Naive thymus-derived CD8-positive, alpha-beta T cell (primary cell): ENCODE measurements at regions not wholly inside any gene's neighbourhood (a gene's known extent, or its start where the extent isn't known, plus 50 kb on each side); places are given as distances from the start of the nearest gene placed in this dataset.

Experiments
- ATAC-seq, 2 donors: fragments of 150-1000 bp; cut with Tn5 transposase in 1 of 2; sonication (Bioruptor Pico), chemical (Tn5 transposase) in 1 of 2; 1 replicate in 1 of 2; 2 replicates in 1 of 2; pipeline ENCODE4 v1.10.0; 2021; ENCODE audit warnings: mild to moderate bottlenecking in 2 of 2, moderate library complexity in 2 of 2
- POLR2A ChIA-PET: fragments of 350-600 bp; sonication (Branson Sonifier 250); formaldehyde crosslinking; loops from one replicate; lab custom pipeline; 2021; ENCODE audit warnings: antibody characterized with exemption; lab: Charles Lee
- DNase-seq, 10 donors: peaks; one replicate each; pipeline versions ENCODE4 v3.0.0 to v3.0.0-alpha.2; 2020 to 2022
- H3K27ac Mint-ChIP-seq, 10 donors: one replicate each; pipeline ENCODE4 v1.8.0; 2020 to 2022; ENCODE audit warnings: mild to moderate bottlenecking in 10 of 10, mixed read lengths in 10 of 10, moderate library complexity in 4 of 10, inconsistent platforms in 1 of 10
- H3K27me3 Mint-ChIP-seq, 5 donors: one replicate each; pipeline ENCODE4 v1.8.0; 2021 to 2022; ENCODE audit warnings: mixed read lengths in 5 of 5
- H3K36me3 Mint-ChIP-seq, 3 donors: one replicate each; pipeline ENCODE4 v1.8.0; 2020 to 2022; ENCODE audit warnings: mixed read lengths in 3 of 3, mild to moderate bottlenecking in 2 of 3, inconsistent platforms in 1 of 3
- H3K4me1 Mint-ChIP-seq, 4 donors: one replicate each; pipeline ENCODE4 v1.8.0; 2021 to 2022; ENCODE audit warnings: mixed read lengths in 4 of 4
- H3K4me3 Mint-ChIP-seq, 10 donors: one replicate each; pipeline ENCODE4 v1.8.0; 2020 to 2022; ENCODE audit warnings: mild to moderate bottlenecking in 10 of 10, mixed read lengths in 10 of 10, moderate library complexity in 6 of 10, inconsistent platforms in 1 of 10
- H3K9me3 Mint-ChIP-seq, 9 donors: one replicate each; pipeline ENCODE4 v1.8.0; 2020 to 2022; ENCODE audit warnings: mixed read lengths in 9 of 9, mild to moderate bottlenecking in 3 of 9, inconsistent platforms in 1 of 9, moderate library complexity in 1 of 9

DNA sequence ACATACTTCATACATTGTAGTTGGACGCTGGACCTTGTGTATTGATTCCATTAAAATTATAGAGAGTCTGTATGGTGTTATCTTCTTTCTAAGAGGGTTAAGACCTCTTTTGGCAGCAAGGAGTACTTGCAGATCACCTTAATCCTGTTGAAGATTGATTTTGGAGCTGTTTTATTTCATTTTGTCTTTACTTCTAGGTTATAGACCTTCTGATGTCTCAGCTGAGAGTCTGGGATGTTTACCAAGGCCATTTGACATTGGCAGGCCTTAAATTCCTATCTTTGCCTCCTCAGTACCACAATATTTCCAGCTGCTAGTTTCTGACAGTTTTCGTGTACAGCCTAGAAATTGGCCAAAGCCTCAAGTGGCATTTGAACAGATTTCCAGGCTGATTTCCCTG, 338.0 kb downstream of the LMO4 start:
- DNase-seq, result no peak
- no peaks in the 10 kb centered on the region for H3K4me1 Mint-ChIP-seq
- H3K36me3 Mint-ChIP-seq, result no peaks in the 10 kb centered on the region
- H3K27ac Mint-ChIP-seq, result no peak overlapping the region
- POLR2A ChIA-PET, result no interaction called here
- peaks cover 0 to 17% (median 0%) of the 10 kb centered on the region in 9 donors for H3K9me3 Mint-ChIP-seq
- no peak for ATAC-seq
- no peak overlapping the region for H3K4me3 Mint-ChIP-seq
- H3K27me3 Mint-ChIP-seq, result peaks cover 0 to 10% (median 6%) of the 10 kb centered on the region in 5 donors

DNA sequence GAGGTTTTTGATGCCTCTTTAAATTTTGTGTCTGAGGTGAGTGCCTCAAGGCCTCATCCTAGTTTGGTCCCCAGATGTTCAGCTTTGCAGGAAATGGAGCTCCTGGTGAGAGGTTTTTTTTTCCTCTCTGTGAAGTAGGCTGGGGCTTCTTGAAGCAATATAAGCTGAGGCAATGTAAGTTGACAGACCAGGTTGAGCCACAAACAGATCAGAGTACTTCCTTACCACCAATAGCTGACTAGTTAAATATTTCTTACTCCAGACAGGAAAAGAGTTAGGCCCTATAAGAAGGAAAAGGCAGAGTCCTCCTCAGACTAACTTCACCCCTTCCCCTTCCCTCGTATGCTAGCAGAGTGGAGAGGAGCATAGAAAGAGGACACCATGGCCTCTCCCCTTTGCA, 341.0 kb downstream of the LMO4 start:
- Mint-ChIP-seq H3K9me3 (peaks cover 0 to 10% (median 0%) of the 10 kb centered on the region in 9 donors), H3K36me3 (no peaks in the 10 kb centered on the region), H3K27ac (no peak overlapping the region), H3K27me3 (peaks cover 0 to 10% (median 6%) of the 10 kb centered on the region in 5 donors), H3K4me3 (no peak overlapping the region), H3K4me1 (no peaks in the 10 kb centered on the region)
- DNase-seq (no peak), ATAC-seq (no peak)
- POLR2A ChIA-PET, result no interaction called here

DNA sequence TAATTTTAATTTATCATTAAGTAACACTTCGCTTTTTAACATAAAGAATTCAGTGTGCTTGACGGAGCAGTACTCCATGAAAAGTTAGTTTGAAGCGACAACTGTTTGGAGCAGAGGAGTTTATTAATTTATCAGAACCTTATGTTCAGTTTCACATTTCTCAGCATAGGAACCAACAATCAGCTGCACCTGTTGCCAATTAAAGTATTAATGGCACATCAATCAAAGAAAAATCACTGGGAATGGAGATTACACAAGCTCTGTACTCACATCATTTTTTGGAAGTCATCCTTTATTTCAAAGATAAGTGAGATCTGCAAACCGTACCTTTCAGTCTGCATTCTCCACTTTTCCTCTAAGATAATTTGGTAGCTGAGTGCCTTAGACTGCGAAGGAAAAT, 344.6 kb downstream of the LMO4 start:
- DNase-seq, result no peak
- ATAC-seq, result no peak
- Mint-ChIP-seq H3K4me3 (no peak overlapping the region), H3K27me3 (peaks cover 0 to 15% (median 3%) of the 10 kb centered on the region in 5 donors), H3K36me3 (no peaks in the 10 kb centered on the region), H3K4me1 (no peaks in the 10 kb centered on the region), H3K9me3 (no peaks in the 10 kb centered on the region), H3K27ac (no peak overlapping the region)
- POLR2A ChIA-PET, result no interaction called here

DNA sequence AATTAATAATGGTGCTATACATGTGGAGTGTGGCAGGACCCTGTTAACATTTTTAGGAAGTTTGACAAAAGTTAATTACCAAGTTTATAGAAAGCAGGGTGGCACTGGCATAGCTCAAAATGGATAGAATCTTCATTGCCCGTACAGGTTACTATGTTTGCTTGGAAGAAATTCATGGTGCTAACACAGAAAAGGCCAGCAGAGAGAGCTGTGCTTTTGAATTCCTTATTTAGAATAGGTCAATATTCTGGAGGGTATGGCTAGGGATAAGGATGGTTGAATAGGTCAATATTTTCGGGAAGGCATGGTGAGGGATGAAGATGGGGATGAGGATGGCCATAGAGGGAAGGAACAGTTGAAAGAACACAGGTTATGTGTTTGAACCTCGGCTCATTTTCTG, 345.1 kb downstream of the LMO4 start:
- Mint-ChIP-seq H3K27me3 (peaks cover 0 to 15% (median 2%) of the 10 kb centered on the region in 5 donors), H3K27ac (no peak overlapping the region), H3K4me1 (no peaks in the 10 kb centered on the region), H3K36me3 (no peaks in the 10 kb centered on the region), H3K9me3 (no peaks in the 10 kb centered on the region), H3K4me3 (no peak overlapping the region)
- POLR2A ChIA-PET, result no interaction called here
- DNase-seq (no peak), ATAC-seq (no peak)

DNA sequence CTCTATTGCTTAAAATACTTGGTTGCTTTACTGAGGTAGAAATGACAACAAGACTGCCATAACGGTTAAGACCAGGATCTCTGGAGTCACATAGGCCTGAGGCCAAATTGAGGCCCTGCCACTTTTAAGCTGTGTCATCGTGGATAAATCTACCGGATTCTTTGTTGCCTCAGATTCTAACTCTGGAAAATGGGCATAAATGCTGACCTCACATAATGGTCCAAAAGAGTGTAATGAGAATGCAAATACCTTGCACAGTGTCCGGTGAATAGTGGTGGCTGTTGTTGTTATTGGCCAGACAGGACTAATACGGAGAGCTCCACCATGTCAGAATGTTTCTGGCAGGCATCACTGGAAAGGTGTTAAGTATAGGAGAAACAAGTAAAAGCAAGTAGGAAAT, 346.1 kb downstream of the LMO4 start:
- ATAC-seq (no peak), DNase-seq (no peak)
- Mint-ChIP-seq H3K4me3 (no peak overlapping the region), H3K27me3 (peaks cover 0 to 15% (median 2%) of the 10 kb centered on the region in 5 donors), H3K36me3 (no peaks in the 10 kb centered on the region), H3K4me1 (no peaks in the 10 kb centered on the region), H3K9me3 (no peaks in the 10 kb centered on the region), H3K27ac (no peak overlapping the region)
- POLR2A ChIA-PET, result no interaction called here

DNA sequence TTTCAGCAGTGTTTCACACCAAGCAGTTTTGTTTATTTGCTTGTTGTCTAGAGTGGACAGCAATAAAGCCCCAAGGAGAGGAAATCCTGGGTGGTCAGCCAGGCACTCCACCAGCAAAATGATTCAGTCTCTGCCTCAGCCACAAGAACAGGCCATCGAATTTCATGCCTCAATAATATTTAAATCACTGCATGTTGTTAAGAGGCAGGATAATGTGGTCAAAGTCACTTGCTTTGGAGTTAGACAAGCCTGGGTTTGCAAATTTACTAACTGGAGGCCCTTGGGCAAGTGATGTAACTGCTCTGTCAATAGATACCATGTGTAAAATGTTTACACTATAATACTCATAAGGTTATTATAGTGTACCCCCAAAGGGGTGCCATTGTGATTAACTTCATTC, 349.6 kb downstream of the LMO4 start:
- no peak for ATAC-seq

DNA sequence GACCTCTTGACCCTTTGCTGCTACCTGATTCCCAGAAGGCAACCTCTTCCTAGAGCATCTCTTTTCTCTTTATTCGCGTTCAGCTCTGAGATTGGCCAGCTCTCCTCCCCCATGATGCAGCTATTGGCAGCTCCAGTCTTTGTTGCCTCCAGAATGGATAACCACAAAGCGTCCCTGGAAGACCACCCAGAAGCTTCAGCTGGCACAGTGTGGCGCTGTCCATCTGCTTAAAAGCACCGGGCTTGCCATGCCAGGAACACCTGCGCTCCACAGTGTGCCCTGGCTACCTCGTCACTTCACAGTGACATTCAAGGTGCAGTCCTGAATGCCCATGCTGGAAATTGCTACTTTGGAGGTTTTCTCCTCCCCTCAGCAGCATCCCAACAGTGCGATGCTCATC, 353.9 kb downstream of the LMO4 start:
- peaks cover 0 to 4% (median 0%) of the 10 kb centered on the region in 5 donors for H3K27me3 Mint-ChIP-seq
- no peak overlapping the region for H3K27ac Mint-ChIP-seq
- H3K4me1 Mint-ChIP-seq, result no peaks in the 10 kb centered on the region
- POLR2A ChIA-PET, result no interaction called here
- no peak overlapping the region for H3K4me3 Mint-ChIP-seq
- no peaks in the 10 kb centered on the region for H3K36me3 Mint-ChIP-seq
- H3K9me3 Mint-ChIP-seq, result no peaks in the 10 kb centered on the region
- DNase-seq (no peak), ATAC-seq (no peak)

More for the DNA sequence above, 349.6 kb downstream of the LMO4 start:
- H3K4me1 Mint-ChIP-seq, result no peaks in the 10 kb centered on the region
- no peak overlapping the region for H3K27ac Mint-ChIP-seq
- no peak for DNase-seq
- no peaks in the 10 kb centered on the region for H3K36me3 Mint-ChIP-seq
- no peaks in the 10 kb centered on the region for H3K9me3 Mint-ChIP-seq
- peaks cover 0 to 15% (median 3%) of the 10 kb centered on the region in 5 donors for H3K27me3 Mint-ChIP-seq
- H3K4me3 Mint-ChIP-seq, result no peak overlapping the region
- POLR2A ChIA-PET, result no interaction called here

DNA sequence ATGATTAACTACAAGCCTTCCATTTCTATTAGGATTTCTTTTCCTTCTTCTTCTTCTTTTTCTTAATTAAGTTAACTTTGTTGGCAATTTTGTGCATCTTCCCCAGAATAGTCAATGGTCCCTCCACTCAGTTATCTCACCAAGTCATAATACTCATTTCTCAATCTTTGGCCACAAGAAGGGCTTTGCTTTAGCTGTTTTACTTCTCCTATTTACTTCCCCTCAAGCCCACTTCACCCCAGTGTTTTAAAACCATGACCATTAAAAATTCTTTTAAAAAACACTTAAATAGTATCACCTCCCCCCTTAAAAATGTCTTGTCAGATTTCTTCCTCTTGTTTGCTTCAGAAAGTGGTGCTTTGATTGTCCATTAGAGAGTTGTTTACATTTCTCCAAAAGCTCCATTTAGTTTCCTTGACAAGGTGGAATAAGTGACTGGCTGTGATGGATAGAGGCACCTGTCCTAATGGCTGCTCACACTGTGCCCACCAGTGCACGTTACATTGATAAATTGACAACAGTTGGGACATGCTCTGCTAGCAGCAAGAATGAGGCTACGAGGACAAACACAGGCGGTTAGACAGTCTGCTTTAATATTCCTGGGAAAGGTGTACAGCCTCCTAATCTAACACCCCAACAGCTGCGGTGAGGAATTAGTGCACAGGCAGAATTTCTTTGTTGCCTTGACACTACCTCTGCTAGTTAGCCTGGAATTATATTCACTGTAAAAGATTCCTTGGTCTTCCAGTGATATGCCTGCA, 354.7 kb downstream of the LMO4 start:
- POLR2A ChIA-PET, result interaction anchor here (1.4 kb wide), 1 partner anchor 355 kb away, joined by 3 read pairs; no protein-coding TSS in a partner anchor
- DNase-seq (no peak), ATAC-seq (no peak)
- Mint-ChIP-seq H3K4me3 (peak overlapping the region in 5 of 10 donors; percentile 43 to 80 (median 53)), H3K27ac (peak overlapping the region in 2 of 10 donors; percentile 83 to 85), H3K4me1 (no peaks in the 10 kb centered on the region), H3K27me3 (peaks cover 0 to 4% (median 0%) of the 10 kb centered on the region in 5 donors), H3K9me3 (no peaks in the 10 kb centered on the region), H3K36me3 (no peaks in the 10 kb centered on the region)

DNA sequence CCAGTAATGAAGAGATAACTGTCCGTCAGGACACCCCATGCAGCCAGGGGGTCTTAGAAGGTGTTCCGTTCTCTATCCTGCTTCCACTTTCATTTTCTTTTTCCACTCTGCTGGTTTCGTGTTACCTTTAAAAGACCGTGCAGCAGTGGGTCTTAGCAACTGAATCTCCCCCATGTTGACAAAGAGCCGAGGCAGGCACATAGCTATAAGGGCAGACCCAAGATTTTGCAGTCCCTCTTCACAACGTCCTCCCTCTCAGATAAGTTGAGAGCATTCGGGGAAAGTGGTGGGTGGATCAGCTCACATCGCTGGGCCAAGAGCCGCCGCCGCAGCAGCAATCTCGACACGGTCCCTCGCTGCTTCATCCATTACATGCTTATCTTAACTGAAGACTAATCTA, 355.5 kb downstream of the LMO4 start:
- no peaks in the 10 kb centered on the region for H3K4me1 Mint-ChIP-seq
- POLR2A ChIA-PET, result interaction anchor here (1.4 kb wide), 1 partner anchor 356 kb away, joined by 3 read pairs; no protein-coding TSS in a partner anchor
- H3K9me3 Mint-ChIP-seq, result no peaks in the 10 kb centered on the region
- peak in 1 of 2 donors; percentile 65 for ATAC-seq
- H3K4me3 Mint-ChIP-seq, result peak overlapping the region; percentile 8 to 84 (median 66)
- DNase-seq, result peak in 1 of 10 donors; percentile 18
- H3K27me3 Mint-ChIP-seq, result peaks cover 0 to 4% (median 0%) of the 10 kb centered on the region in 5 donors
- H3K36me3 Mint-ChIP-seq, result no peaks in the 10 kb centered on the region
- peak overlapping the region in 7 of 10 donors; percentile 58 to 87 (median 84) for H3K27ac Mint-ChIP-seq

DNA sequence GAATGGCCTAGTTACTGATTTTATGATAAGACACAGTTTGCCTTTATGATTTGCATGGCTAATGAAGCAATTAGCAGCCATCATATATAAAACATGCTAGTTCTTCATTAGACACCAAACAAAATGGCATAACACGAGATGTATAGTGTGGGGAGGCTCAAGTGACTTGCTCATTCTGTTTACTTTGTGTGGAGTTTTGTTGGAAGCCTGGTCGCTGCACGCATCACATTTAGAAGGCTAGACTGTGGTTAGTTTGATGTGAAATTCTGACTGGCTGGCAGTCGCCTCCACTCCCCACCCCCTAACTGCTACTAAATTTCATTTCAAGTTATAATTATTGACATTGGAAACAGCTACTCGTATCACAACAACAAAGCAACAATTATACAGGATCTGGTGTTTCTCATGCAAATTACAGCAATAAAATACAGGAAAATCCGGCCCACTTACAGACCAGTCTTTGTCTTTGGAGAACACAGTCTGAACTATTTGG, 356.1 kb downstream of the LMO4 start:
- H3K27ac Mint-ChIP-seq, result peak overlapping the region in 6 of 10 donors; percentile 77 to 87 (median 84)
- POLR2A ChIA-PET, result interaction anchor here (1.4 kb wide), 1 partner anchor 357 kb away, joined by 3 read pairs; no protein-coding TSS in a partner anchor
- ATAC-seq, result peak in 1 of 2 donors; percentile 57

DNA sequence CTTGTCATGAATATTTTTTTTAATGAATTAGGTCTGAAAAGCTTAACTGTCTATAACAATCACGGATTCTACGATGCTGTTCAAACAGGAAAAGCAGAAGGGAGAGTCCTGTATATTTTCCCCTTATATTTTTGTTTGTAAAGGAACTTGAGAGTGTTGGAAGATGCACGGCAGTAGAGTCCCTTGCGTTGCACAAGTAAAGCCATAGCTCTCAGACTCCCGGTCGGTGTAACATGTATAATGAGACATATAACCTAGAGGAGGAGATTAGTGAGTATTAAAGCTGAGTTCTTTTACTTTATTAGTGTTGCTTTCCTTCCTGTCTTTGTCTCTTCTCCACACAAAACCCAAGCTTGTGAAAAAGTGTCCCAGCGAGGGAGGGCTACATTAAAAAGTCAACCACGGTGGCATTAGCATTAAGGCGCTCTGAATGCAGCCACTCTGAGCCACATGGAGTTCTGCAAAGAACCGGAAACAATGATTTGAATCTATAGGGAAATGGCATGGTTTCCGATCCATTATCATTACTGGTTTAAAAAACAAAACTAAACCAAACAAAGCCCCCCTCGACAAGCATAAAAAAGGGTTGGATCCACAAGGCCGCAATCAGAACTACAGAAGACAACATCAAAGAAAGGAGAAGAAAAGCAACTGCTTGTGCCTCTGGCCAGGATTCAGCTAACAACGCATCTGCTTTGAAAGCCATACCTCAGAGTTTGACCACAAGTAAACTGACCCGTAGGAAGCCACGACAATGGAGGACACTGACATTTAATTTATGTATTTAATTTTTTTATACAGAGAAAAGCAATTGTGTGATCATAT, 356.8 kb downstream of the LMO4 start:
- ATAC-seq, result no peak
- H3K4me3 Mint-ChIP-seq, result no peak overlapping the region
- no peak for DNase-seq
- no peaks in the 10 kb centered on the region for H3K9me3 Mint-ChIP-seq
- H3K27me3 Mint-ChIP-seq, result peaks cover 0 to 6% (median 0%) of the 10 kb centered on the region in 5 donors
- H3K4me1 Mint-ChIP-seq, result no peaks in the 10 kb centered on the region
- no peaks in the 10 kb centered on the region for H3K36me3 Mint-ChIP-seq
- peak overlapping the region in 1 of 10 donors; percentile 77 for H3K27ac Mint-ChIP-seq
- POLR2A ChIA-PET, result no interaction called here

More for the DNA sequence above, 356.1 kb downstream of the LMO4 start:
- no peak for DNase-seq
- peak overlapping the region in 8 of 10 donors; percentile 37 to 84 (median 70) for H3K4me3 Mint-ChIP-seq
- H3K27me3 Mint-ChIP-seq, result peaks cover 0 to 6% (median 0%) of the 10 kb centered on the region in 5 donors
- H3K4me1 Mint-ChIP-seq, result no peaks in the 10 kb centered on the region
- no peaks in the 10 kb centered on the region for H3K9me3 Mint-ChIP-seq
- H3K36me3 Mint-ChIP-seq, result no peaks in the 10 kb centered on the region

DNA sequence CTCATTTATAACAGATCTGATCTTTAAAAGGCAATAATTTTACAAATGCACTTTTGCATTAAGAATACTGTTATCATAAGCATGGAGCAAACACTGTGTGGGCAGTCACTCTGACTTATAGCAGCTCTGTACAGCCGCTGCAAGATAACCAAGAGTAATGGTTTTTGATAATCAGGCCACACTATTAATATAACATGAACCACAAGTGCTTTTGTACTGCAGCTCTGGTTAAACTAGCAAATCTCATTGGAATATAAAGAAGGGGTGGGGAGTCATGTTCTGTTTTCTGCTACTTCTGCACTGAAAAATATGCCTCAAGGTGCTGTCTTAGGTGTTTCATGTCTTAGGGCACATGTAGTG, 357.4 kb downstream of the LMO4 start:
- Mint-ChIP-seq H3K4me3 (no peak overlapping the region), H3K4me1 (no peaks in the 10 kb centered on the region), H3K27me3 (peaks cover 0 to 9% (median 5%) of the 10 kb centered on the region in 5 donors), H3K9me3 (no peaks in the 10 kb centered on the region), H3K36me3 (no peaks in the 10 kb centered on the region), H3K27ac (no peak overlapping the region)
- DNase-seq (no peak), ATAC-seq (no peak)
- POLR2A ChIA-PET, result no interaction called here

DNA sequence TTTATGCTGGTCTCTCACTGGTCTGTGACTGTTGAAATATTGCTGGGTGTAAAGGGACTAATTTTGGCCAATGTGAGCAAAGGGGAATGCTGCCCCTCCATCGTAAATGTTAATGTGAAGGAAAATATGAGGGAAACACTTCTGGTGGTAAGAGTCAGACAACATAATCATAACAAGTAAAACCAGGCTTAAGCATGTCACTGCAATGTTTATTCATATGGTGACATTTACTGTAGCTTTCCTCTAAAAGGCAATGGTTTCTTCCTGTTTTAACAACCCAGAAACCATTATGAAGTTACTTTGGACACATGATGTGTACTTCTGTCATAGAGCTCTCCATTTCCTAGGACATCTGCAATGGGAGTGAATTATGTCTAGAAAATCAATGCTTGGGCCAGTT, 358.0 kb downstream of the LMO4 start:
- Mint-ChIP-seq H3K27me3 (peaks cover 0 to 9% (median 5%) of the 10 kb centered on the region in 5 donors), H3K27ac (no peak overlapping the region), H3K36me3 (no peaks in the 10 kb centered on the region), H3K9me3 (no peaks in the 10 kb centered on the region), H3K4me1 (no peaks in the 10 kb centered on the region), H3K4me3 (no peak overlapping the region)
- POLR2A ChIA-PET, result no interaction called here
- DNase-seq (no peak), ATAC-seq (no peak)
